Non-pigmented ciliary epithelial cell (primary cell): ENCODE measurements at regions not wholly inside any gene's neighbourhood (a gene's known extent, or its start where the extent isn't known, plus 50 kb on each side); places are given as distances from the start of the nearest gene placed in this dataset.
A peak's percentile ranks its signal among the peaks of the same experiment; 100 is the strongest.
"Not testable (repeated sequence)": the region's sequence is repeated elsewhere in the genome, so short reads cannot be mapped to it uniquely, and the experiment has no call there.

Experiments used
- DNase-seq: peaks from one replicate; pipeline ENCODE4 v3.0.0-alpha.2; 2010; ENCODE audit warnings: low read depth

DNA sequence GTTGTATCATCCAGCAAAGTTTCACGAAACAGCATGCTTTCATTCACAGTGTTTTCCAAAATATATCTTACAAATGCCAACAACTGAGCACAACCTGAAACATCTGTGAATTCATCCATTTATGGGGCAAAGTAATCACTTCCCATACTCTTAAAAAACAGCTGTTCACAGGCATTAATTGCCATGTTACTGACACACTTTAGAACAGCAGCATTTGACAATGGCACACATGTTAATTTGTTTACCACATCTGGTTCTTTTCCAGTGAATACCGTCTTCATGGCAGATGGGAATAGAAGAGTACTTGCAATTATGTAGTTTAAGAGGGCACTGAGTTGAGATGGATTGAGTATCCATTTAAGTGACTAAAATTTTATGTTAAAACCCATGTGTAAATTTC lies 347.4 kb upstream of the LRP1B start:
- no peak for DNase-seq

DNA sequence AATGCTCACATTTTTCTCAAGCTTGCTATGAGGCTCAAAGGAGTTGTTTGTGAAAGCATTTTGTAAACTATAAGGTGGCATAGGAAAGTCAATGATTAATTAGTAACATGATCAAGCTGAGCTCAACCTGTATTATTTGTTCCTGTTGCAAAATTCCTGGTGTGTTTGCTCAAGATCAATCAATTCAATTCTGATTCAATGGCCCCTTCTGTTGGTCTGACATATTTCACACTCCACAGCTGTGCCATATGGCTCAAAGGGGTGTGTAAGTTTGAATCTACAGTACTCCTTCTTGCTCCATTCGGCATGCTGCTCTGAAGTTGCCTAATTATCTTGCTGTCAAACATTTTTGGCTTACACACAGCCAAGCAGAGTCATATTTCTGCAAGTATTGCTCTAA lies 341.6 kb upstream of the LRP1B start:
- DNase-seq, result no peak

DNA sequence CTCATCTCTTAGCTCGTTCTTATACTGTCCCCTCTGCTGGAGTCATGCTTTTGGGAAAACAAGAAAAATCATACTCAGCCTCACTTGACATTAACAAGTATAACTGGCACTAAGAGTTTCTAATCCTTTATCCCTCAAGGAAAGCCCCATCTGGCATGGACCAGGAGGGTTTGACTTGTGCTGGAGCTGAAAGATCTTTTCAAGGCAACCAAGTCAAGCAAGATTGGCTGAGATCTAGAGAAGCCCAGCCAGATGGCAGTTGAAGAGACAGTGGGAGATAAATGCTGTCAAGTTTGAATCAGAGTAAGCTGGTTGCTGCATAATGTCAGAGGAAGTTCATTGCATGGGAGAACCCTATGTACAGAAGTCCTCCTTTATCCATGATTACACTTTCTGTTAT lies 336.5 kb upstream of the LRP1B start:
- no peak for DNase-seq

DNA sequence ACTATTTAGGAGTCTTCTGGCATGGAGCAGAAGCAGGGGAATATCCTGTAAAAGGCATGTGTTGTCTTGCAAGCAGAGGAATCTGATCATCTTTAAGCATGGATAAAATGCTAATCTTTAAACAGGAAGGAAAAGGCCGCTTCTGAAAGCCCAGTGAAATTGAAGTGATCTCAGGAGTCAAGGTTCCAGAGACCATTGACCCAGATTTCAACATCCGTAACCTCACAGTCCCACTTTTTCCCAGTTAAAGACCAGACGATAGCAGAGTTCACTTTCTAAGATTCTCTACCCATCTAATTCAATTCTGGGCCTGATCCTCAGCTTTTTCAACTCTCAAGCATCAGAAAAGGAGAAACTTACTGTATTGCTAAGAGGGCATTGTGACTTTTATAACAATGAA lies 332.2 kb upstream of the LRP1B start:
- DNase-seq, result no peak

DNA sequence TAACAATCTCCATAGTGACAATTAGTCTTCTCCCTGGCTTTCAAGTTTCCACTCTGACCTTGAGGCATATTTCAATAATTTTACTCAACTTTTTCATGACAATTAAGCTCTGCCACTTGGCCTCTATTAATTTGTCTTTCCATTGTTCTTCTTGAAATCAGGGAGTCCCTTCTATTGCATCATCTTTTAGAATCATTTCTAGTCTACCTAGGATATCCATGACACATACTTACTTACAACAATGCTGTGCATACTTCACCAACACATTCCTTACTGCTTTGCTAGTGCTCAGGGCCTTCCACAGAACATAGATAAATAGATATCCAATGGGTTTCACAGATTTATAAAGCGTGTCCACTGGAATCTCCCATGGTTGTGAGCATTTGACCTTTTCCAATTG lies 331.5 kb upstream of the LRP1B start:
- DNase-seq, result peak; percentile 3

DNA sequence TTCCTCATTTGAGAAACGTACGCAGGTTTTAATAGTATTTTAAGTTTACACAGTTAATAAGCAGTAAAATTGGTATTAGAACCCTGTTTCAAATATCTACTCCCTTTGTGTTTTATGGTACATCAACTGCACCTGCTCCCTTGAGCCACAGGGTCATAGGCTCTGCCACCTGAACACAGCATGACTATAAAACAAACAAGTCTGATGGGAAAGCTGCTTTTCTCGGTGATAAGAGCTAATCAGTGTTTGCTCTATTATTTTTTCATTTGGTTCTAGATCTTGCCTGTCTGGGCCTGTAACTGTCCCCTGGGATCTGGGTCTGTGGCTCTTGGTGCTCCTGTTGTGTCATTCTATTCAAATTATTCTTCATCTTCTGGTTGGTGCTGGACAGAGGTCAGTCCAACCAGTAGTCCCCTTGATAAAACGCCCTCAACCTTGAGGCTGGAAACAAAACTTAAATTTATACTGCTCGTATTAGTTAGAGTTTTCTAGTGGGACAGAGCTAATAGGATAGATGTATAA lies 314.8 kb upstream of the LRP1B start:
- no peak for DNase-seq

DNA sequence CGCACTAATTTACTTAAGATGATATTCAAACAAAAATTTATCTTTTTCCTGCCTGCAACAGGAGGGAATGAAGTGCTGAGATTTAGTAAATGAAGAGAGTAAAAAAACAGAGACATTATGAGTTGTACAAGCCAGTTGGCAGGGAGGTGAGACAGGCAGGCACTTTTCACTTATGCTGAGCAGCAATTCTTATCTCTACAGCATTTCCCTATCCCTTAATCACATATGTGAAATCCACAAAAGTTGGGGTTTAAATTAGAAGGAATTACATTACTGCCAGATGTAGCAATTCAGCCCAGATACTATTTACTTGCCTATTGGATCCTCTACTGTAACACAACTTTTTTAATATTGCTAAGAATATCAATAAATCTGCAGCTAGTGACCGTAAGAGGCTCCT lies 314.2 kb upstream of the LRP1B start:
- no peak for DNase-seq

DNA sequence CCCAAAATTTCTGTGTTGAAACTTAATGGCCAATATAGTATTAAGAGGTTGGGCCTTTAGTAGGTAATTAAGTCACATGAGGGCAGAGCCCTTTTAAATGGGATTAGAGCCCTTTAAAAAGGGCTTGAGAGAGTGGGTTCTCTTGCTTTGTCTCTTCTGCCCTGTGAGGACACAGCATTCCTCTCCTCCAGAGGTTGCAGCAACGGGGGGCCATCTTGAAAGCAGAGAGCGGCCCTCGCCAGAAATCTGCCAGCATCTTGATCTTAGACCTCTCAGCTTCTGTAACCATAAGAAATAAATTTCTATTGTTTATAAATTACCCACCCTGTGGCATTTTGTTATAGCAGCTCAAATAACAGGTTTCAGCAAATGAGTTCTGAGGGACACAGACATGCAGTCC lies 305.0 kb upstream of the LRP1B start:
- no peak for DNase-seq

DNA sequence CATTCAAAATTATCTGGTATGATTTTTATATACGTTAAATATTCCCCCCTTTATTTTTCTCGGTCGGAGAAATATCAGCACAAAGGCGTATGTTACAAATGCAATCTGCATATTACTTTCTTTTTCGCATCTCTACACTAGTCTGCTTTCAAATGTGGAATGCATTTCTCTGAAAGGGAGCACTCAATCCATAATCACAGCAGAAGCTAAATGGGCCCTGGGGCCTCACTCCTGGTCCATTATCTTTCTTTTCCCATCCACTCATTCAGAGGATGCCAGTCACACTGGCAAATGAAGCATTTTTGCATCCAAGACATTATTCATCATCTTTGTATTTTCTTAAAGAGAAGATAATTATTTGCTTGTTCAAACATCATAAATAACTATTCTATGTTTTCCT lies 295.2 kb upstream of the LRP1B start:
- no peak for DNase-seq

DNA sequence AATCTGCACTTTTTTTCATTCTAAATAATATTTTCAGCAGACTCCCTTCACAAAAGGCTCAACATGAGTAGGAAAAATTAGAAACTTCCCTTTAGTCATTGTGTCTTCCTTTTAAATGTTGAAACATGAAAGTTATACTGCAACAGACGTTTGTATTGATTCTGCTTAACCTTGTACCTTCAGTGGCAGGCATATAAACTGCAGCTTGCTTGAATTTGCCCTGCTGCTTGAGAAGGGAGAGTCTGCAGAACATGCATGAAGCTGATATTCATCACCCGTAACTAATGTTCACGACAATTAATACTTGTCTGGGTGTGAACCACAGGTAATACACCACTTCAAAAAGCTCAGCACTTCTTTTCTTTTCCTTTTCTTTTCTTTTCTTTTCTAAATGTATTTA lies 294.7 kb upstream of the LRP1B start:
- no peak for DNase-seq

DNA sequence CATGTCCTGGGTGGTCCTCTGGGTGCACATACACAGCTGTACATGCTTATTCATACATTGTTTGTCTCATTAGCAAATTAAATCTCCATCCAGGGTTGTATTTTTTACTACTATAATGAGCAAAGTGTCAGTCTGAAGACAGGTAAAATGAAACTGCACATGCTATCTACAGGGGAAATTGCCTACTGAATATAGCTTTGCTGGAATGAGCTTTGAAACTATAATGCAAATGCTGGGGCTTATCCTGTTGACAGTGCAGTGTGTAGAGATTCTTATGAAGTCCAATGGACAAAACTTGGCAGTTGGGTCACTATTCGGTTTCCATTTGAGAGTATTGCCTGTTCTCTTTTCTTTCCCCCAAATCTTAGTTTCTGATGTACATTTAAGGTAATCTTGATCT lies 292.8 kb upstream of the LRP1B start:
- DNase-seq, result no peak

DNA sequence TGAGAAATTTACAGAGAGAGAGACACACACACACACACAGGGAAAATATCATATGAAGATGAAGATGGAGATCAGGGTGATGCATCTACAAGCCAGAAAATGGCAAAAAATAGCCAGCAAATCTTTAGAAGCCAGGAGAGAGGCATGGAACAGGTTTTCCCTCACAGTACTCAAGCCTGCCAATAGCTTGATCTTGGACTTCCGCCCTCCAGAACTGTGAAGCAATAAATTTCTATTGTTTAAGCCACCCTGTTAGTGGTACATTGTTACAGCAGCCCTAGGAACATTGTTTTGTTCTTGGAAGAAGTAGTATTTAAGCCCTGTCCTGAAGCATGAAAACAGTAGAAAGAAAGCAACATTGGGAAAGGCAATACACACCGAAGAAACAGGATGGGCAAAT lies 292.0 kb upstream of the LRP1B start:
- no peak for DNase-seq

DNA sequence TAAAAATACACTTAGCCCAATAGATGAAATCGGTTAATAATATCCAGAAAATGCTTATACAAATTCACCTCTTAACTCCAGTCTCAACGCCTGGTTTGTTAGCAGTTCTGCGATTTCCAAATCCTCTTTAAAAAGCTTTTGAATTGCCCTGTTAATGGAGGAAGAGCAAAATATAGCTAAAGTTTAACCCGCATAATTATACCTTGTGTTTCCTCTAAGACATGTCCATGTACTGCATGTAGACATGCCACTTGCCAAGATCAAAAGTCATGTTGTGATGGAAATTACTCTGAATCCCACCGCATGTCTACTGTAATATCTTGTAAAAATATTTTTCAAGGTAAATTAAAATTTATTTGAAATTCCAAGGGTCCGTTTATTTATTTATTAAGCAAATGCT lies 291.2 kb upstream of the LRP1B start:
- no peak for DNase-seq

DNA sequence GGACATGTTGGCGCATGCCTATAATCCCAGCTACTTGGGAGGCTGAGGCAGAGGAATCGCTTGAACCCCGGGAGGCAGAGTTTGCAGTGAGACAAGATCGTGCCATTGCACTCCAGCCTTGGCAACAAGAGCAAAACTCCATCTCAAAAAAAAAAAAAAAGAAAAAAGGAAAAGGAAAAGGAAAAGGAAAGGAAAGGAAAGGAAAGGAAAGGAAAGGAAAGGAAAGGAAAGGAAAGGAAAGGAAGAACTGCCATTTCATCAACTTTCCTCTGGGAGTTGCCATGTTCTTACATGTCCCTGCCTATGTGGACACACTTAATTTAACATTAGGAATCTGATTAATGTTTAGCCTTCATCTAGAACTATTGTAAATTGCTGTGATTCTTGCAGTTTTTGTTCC lies 287.9 kb upstream of the LRP1B start:
- DNase-seq, result not testable (repeated sequence)

DNA sequence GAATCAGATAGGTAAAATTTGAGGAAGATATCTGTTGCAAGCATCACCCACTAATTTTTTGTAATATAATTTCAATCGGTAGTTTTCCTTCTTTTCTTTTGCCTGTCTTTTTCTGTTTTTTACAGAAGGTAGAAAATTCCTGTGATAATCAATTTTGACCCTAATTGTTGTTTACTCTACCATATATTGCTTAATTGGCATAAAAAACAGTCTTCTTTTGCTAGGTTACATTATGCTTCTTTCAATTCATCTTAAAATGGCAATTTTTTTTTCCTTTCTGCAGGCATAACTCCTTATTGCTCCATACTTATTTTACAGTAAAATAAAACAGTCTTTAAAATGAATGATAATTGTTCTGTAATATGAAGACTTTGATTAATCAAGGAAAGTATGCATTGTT lies 286.2 kb upstream of the LRP1B start:
- no peak for DNase-seq

DNA sequence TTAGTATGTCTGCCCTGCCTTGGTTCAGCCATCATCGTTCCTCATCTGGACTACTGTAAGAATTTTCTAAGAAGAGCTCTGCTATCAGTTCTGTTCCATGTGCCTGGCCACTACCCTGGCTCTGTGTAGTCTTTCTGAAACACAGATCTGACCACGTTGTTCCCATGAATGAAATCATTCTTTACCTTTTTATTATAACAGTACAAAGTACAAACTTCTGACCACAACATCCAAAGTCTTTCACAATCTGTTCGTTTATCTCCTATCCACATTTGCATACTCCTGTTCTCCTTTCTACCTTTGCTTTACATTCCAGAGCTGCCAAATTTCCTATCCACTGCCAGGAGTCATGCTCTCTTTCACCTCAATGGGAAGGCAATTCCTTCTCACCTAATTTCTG lies 284.6 kb upstream of the LRP1B start:
- DNase-seq, result no peak

DNA sequence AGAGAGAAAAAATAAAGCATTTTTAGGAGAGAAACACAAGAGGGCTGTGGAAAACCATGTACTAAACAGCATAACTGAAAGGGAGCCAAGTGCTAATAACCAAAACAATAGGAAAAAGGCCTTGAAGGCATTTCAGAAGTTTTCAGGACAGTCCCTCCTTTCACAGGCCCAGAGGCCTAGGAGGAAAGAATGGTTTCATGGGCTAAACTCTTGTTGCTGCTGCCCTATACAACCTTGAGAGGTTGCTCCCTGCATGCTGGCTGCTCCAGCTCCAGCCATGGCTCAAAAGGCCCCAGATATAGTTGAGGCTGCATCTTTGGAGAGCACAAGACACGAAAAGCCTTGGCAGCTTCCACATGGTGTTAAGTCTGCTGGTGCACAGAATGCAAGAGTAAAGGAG lies 267.4 kb upstream of the LRP1B start:
- no peak for DNase-seq

DNA sequence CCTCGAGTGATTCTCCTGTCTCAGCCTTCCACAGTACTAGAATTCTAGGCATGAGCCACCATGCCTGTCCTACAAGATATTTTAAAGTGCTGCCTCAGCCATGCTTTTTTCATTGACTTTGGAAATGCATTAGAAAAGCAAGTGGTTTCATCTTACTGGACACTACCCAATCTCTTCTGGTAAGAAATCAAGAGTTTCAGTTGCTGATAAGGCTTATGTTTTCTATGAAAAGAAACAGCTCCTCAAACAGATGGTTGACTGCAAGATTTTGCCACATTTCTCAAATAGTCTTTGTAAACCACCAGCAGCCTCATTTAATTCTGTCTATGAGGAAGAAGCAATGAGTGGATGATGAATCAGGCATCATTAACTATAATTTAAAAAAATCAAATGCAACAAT lies 264.5 kb upstream of the LRP1B start:
- DNase-seq, result no peak

DNA sequence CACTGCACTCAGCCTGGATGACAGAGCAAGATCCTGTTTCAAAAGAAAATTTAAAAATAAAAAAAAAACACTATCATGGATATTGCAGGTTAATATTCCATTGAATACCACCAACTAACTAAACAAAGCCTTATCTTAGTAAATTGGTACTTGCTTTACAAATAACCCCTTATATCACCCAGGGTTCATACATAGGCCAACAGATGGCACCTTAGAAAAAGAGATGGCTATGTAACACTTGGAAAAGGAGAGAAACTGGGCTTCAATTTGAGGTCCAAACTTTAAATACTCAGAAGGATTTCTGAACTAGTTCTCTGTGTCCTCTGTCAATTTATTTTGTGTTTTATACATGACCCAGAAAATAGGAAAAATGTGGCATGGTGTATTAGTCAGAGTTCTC lies 249.6 kb upstream of the LRP1B start:
- no peak for DNase-seq

DNA sequence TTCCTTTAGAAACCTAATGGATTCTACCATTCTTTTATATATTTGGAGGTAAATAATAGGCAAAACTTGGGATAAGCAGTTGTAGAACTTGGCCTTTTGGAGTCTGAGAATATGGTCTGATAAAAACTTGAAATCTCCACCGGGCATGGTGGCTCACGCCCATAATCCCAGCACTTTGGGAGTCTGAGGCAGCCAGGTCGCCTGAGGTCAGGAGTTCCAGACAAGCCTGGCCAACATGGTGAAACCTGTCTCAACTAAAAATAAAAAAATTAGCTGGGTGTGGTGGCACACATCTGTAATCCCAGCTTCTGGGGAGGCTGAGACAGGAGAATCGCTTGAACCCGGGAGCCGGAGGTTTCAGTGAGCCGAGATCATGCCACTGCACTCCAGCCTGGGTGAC lies 231.3 kb upstream of the LRP1B start:
- not testable (repeated sequence) for DNase-seq

DNA sequence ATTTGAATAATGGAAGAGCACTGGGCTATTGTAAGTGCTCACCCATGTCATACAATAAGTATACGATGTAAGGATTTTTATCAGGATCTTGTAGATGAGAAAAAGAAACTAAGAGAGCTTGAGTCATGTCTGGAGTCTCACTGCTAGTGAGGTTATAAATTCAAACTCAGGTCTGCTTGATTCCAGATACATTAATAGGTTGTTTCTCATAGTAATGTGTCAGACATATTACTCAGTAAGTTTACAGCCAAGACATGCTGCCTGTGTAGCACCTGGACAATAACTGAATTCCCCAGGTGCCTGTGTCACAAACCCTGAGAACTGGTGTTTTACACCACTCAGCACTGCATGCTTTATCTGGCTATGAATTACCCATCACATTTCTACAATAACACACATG lies 216.9 kb upstream of the LRP1B start:
- DNase-seq, result no peak

DNA sequence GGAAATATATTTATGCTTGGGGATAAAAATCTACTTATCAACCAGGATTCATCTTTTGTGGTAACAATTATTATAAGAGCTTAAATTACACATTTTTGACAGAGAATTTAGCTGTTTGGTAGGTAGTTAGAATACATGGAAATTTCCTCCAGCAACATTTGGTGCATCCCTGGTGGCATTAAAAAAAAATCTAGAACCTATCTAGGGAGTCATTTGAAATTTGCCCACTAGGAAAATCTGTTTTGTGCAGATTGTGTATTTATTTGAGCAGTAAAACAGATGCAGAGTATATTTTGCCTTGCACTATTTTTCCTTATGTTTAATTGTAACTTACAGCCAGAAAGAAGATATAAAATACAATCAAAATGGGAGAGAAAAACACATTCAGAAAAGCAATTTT lies 208.4 kb upstream of the LRP1B start:
- DNase-seq, result no peak

DNA sequence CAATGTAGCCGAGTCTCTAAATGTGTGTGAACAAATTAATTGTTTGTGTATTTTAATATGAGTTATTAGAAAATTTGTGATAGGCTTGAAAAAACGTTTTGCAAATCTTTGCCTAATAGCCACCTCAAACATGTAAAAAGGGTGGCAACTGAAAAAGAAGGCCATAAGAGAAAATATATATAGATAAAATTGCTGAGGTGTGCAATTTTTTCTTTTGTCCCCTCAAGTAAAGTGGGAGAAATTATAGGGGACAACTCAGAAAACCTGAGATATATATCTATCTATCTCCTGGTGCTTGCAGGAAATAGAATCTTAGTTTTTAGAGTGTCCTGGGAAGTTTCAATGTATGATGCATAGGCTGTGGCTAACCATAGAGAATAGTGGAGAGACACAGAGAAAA lies 201.4 kb upstream of the LRP1B start:
- DNase-seq, result no peak

DNA sequence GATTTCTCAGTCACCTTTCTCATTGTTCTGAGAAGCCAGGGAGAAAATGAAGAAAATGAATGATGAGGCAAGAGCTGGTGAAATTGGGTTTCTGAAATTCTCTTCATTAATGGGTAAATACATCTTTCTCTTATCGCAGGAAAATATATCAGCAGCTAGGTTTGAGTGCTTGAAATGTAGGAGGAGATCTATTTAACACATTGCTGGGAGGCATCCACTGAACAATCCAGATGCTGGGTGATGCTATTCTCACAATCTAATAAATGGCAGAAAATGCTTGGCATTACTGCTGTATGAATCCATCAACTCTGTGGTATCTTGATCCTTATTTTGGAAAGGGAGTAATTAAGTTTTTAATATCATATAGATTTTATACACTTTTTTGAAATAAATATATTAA lies 199.6 kb upstream of the LRP1B start:
- no peak for DNase-seq

DNA sequence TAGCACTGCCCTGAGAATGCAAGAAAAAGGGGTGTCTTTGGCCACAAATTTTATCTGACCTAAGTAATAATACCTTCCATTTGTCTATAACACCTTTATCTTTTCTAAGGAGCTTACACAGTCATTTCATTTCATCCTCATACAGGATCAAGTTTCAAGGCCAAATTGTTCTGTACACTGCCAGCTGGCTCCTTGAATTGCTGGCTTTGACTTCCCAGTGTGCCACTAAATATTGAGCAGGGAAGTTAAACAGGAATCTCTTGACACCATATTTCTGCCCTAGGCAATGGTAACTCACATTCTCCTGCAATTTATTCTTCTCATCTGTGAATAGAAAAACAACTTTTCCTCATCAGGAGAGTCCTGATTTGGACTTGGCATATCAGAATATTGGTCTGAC lies 195.1 kb upstream of the LRP1B start:
- no peak for DNase-seq
